NT2/D1 (cell line): ENCODE measurements at regions not wholly inside any gene's neighbourhood (a gene's known extent, or its start where the extent isn't known, plus 50 kb on each side); places are given as distances from the start of the nearest gene placed in this dataset.

ENCODE experiments used
- SUZ12 ChIP-seq: IDR thresholded peaks from 2 replicates; pipeline ENCODE4 v1.6.1; 2011; ENCODE audit not compliant: insufficient read length, insufficient read depth; ENCODE audit errors: extremely low read depth
- YY1 ChIP-seq: IDR thresholded peaks from 2 replicates; pipeline ENCODE4 v1.6.1; 2011; ENCODE audit not compliant: insufficient read length, insufficient read depth
- ZNF274 ChIP-seq: IDR thresholded peaks from 2 replicates; pipeline ENCODE4 v1.6.1; 2011; ENCODE audit warnings: mild to moderate bottlenecking, low read depth, low read length

DNA sequence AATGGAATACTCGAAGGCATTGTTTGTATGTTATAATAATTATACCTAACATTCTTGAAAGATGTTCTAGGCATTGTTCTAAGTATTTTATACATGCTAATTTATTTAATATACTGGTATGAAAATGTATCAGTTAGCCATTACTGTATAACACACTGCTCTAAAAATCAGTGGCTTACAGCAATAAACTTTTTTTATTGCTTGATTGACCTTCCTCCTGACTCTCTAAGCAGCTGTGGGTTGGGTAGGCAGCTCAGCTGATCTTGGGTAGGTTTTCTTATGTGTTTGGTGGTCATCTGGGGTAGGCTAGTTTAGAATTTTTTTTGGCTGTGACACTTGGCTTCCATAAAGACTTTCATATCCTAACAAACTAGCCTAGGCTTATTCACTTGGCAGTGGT, 100.2 kb upstream of the SYT6 start:
- TF ChIP-seq ZNF274: no peak
- no peak for TF ChIP-seq YY1
- TF ChIP-seq SUZ12: no peak
